Mammary epithelial cell (primary cell): ENCODE measurements at regions not wholly inside any gene's neighbourhood (a gene's known extent, or its start where the extent isn't known, plus 50 kb on each side); places are given as distances from the start of the nearest gene placed in this dataset.
"Not testable (repeated sequence)": the region's sequence is repeated elsewhere in the genome, so short reads cannot be mapped to it uniquely, and the experiment has no call there.

Experiments used
- EZH2 ChIP-seq: IDR thresholded peaks from 2 replicates; pipeline ENCODE4 v1.6.1; 2012; ENCODE audit warnings: low read length, inconsistent platforms, borderline replicate concordance
- TF ChIP-seq, protein P1 (sequence below), 2 donors: IDR thresholded peaks in 1 of 2; conservative IDR thresholded peaks in 1 of 2; 2 replicates each; pipeline ENCODE4 v1.5.1; 2011 to 2012; ENCODE audit warnings: inconsistent platforms in 2 of 2, low read length in 2 of 2, mild to moderate bottlenecking in 2 of 2, control low read depth in 1 of 2, low read depth in 1 of 2; ENCODE audit not compliant: insufficient read depth in 1 of 2; ENCODE audit errors: extremely low read depth in 1 of 2

DNA sequence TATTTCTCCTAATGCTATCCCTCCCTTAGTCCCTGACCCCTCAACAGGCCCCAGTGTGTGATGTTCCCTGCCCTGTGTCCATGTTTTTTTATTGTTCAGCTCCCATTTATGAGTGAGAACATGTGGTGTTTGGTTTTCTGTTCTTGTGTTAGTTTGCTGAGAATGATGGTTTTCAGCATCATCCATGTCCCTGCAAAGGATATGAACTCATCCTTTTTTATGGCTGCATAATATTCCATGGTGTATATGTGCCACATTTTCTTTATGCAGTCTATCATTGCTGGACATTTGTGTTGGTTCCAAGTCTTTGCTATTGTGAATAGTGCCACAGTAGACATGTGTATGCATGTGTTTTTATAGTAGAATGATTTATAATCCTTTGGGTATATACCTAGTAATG lies 79.5 kb upstream of the PRL start:
- TF ChIP-seq EZH2: not testable (repeated sequence)
- TF ChIP-seq, protein P1, sequence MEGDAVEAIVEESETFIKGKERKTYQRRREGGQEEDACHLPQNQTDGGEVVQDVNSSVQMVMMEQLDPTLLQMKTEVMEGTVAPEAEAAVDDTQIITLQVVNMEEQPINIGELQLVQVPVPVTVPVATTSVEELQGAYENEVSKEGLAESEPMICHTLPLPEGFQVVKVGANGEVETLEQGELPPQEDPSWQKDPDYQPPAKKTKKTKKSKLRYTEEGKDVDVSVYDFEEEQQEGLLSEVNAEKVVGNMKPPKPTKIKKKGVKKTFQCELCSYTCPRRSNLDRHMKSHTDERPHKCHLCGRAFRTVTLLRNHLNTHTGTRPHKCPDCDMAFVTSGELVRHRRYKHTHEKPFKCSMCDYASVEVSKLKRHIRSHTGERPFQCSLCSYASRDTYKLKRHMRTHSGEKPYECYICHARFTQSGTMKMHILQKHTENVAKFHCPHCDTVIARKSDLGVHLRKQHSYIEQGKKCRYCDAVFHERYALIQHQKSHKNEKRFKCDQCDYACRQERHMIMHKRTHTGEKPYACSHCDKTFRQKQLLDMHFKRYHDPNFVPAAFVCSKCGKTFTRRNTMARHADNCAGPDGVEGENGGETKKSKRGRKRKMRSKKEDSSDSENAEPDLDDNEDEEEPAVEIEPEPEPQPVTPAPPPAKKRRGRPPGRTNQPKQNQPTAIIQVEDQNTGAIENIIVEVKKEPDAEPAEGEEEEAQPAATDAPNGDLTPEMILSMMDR (conservative IDR thresholded peaks at IDR 0.05 in 1 of 2, IDR thresholded peaks at IDR 0.05 in 1 of 2; ENCODE audit: extremely low read depth in 1 of 2, insufficient read depth in 1 of 2, low read depth in 1 of 2, low read length in 2 of 2): not testable (repeated sequence)
